MM.1S (cell line): ENCODE measurements at regions not wholly inside any gene's neighbourhood (a gene's known extent, or its start where the extent isn't known, plus 50 kb on each side); places are given as distances from the start of the nearest gene placed in this dataset.

Source experiments
- EZH2 ChIP-seq: fragments of 300-600 bp; sonication (generic); optimal IDR thresholded peaks from 2 replicates; pipeline ENCODE3; 2017; ENCODE audit warnings: low read depth, mild to moderate bottlenecking, antibody characterized with exemption, low read length, mixed read lengths
- TF ChIP-seq, protein P1 (sequence below): fragments of 300-600 bp; sonication (generic); IDR thresholded peaks from 2 replicates; pipeline ENCODE4 v1.5.1; 2016; ENCODE audit warnings: antibody characterized with exemption, low read length, mixed read lengths

DNA sequence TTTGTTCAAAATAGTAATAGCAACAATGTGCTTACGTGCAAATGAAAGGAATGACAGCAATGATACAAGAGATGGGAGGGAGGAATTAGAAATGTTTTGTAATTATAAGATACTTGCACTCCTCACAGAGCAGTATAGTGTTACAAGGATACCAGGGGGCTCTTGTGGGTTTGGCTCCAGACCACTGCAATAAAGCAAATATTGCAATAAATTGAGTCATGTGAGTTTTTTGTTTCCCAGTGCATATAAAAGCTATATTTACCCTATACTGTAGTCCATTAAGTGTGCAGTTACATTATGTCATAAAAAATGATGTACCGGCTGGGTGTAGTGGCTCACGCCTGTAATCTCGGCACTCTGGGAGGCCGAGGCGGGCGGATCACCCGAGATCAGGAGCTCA lies 864.3 kb downstream of the NSUN3 start:
- no peak for TF ChIP-seq EZH2
- TF ChIP-seq, protein P1, sequence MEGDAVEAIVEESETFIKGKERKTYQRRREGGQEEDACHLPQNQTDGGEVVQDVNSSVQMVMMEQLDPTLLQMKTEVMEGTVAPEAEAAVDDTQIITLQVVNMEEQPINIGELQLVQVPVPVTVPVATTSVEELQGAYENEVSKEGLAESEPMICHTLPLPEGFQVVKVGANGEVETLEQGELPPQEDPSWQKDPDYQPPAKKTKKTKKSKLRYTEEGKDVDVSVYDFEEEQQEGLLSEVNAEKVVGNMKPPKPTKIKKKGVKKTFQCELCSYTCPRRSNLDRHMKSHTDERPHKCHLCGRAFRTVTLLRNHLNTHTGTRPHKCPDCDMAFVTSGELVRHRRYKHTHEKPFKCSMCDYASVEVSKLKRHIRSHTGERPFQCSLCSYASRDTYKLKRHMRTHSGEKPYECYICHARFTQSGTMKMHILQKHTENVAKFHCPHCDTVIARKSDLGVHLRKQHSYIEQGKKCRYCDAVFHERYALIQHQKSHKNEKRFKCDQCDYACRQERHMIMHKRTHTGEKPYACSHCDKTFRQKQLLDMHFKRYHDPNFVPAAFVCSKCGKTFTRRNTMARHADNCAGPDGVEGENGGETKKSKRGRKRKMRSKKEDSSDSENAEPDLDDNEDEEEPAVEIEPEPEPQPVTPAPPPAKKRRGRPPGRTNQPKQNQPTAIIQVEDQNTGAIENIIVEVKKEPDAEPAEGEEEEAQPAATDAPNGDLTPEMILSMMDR: no peak
